ENCODE measurements at regions not wholly inside any gene's neighbourhood (a gene's known extent, or its start where the extent isn't known, plus 50 kb on each side); places are given as distances from the start of the nearest gene placed in this dataset.
"Not testable (repeated sequence)": the region's sequence is repeated elsewhere in the genome, so short reads cannot be mapped to it uniquely, and the experiment has no call there.

DNA sequence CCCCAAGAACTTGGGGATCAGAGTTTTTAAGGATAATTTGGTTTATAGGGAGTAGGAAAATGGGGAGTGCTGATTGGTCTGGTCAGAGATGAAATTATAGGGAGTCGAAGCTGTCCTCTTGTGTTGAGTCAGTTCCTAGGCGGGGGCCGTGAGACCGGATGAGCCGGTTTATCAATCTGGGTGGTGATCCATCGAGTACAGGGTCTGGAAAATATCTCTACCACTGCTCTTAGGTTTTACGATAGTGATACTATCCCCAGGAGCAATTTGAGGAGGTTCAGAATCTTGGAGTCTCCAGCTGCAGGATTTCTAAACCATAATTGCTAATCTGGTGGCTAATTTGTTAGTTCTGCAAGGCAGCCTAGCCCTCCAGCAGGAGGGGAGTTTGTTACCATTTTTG is 403.4 kb downstream of the CDH11 start:
- DNase-seq, result no peak

DNA sequence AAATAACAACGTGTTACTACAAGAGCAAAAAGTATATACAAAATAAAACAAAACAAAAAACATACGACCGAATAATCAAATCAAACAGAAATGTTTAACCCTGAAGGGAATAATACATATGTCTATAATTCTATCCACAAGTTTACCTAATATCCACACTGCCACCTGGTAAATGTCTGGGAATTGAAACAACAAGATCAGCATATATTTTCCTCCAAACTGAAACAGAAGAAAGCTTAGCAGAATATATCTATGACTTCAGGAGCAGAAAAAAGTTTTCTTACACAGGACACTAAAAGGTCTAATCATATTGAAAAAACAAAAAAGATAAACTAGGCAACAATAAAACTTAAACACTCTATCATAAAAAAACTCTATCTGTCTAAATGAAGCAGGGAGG is 404.0 kb downstream of the CDH11 start:
- no peak for DNase-seq

DNA sequence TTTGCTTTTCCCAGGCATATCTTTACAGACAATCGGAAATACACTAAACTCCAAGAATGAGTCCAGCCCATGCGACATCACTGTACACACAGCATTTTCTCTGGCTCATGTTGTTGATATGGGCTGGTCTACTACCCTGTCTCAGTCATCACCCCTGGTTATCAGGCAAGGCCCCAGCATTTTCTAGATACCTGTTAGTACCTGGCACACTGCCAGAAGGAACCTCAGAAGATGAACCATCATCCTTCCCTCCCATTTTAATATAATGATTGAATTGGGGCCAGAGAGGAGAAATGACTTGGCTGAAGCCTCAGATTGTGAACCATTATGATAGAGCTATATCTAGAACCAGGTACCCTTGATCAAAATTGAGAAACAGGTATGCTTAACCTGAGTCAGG is 406.2 kb downstream of the CDH11 start:
- DNase-seq, result no peak

DNA sequence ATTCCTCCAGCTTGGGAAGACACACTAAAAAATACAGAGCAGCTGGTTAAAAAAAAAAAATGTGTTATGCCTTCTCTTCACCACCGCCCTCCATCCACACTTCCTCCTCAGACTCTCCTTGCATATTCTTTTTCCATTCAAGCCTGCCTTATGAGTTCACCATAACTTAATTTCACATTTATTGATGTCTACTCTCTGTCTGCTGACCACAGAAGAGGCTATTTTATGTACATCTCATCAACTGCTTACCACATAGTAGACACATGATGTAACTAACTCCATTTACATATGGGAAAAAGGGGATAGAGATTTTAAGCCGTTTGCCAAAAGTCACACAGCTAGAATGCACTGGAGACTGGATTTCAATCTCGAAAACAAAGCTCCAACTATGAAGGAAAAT is 409.8 kb downstream of the CDH11 start:
- no peak for DNase-seq

DNA sequence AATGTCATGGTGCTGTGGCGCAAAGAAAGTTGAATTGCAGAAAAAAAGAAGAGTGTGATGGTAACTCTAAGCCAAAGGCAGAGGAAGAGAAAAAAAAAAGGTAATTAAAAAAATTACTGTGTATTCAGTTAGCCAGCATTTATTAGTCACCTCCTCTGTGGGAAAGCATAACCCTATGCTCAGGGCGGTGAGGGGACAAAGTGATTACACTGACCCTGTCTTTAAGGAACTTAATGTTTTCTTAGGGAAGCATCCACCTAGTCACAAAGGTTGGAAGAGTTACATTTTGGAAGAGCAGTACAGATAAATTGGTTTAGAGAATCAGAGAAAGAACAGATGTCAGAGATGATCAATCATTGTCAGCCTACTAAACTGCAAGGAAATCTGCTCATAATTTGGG is 410.3 kb downstream of the CDH11 start:
- DNase-seq, result no peak

DNA sequence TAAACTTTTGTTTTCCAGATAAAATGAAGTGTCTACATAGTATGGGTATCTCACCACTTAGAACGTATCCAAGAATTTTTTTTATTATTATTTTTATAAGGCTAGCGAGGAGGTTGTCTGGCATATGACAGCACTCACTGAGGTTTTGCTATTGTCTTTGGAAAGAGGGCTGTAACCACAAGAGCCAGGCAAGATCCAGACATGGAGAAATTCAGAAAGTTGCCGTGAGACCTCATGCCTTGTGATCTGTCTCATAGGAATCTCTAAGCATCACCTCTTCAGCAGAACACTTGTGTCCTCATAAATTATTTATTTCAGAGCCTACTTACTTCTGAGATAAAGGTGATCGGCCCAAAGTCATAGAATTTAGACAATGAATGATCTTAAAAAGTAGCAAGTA is 410.8 kb downstream of the CDH11 start:
- no peak for DNase-seq

DNA sequence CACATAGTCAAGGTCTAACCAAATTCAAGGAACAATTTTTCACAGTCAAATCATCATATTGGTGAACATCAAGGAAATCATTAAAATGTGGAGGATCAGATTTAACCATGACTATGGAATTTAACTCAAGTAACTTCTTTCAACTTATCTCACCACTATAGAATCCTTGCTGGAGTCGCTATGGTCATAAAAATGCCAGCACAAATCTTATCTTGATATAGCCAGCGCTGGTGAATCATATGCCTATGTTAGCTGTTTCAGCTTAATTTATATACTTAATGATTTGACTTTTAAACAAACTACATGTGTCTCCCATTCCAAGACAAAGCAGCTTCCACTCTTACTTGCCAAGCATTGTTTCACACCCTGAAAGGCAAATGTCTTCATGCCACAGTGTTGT is 416.4 kb downstream of the CDH11 start:
- DNase-seq, result no peak

DNA sequence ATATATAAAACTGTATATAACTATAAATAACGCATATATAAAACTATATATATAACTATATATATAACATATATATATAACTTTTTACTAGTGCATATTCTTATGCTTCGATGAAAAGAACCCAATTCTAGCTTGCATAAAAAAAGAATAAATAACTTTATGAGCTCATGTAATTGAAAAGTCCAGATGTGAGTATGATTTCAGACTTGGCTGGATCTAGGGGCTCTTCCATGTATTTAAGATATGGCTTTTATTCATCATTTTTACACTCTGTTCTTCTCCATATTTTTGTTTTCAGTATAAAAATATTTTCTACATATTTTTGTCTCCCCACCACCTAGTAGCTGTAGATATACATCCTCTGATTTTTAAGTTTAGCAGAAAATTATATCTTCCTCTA is 417.5 kb downstream of the CDH11 start:
- DNase-seq, result no peak

DNA sequence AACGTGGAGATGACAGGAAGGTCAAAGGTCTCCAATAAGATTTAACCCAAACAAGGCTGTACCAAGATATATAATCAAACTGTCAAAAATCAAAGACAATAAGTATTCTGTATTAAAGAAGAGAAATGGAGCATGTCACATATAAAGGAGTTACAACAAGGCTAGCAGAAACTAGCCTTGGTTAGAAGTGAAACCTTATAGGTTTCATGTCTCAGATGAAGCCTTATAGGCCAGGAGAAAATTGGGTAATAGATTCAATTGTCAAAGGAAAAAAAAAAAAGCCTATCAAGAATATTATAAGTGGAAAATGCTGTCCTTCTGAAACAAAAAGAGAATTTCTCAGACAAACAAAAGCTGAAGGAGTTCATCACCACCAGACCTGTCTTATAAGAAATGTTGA is 419.4 kb downstream of the CDH11 start:
- DNase-seq, result no peak

DNA sequence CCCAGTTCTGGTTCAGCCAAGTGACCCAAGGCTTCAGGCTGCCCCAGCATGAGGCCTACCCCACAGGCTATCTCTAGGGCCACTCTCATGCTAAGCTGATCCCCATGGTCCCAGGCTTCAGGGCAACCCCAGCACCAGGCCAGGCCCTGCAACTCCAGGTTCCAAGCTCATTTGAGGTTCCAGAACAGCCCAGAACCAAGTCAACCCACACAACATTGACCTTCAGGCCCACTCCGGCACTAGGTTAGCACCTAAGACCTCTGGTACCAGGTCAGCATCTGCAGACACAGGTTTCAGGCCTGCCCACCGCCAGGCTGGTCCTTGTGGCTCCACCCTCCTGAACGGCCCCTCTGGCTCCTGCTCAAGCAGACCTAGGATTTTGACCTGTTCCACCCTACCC is 421.2 kb downstream of the CDH11 start:
- DNase-seq, result no peak

DNA sequence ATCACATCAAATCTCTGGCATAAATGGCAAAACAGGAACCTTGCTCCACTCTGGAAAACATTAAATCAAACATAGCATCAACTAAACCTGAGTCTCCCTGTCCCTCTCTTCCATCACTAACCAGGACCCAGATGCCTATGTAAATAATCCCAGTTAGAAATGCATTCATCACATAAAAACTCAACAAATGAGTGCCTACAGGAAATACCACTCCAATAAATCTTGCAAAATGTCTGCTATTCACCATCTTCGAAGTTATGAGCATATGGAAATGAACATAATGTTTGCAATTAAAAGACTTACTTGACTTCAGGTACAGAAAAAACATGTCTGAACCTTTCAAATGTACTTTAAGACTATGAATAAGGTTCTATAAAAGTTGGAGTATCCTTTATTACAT is 425.0 kb downstream of the CDH11 start:
- DNase-seq, result no peak

DNA sequence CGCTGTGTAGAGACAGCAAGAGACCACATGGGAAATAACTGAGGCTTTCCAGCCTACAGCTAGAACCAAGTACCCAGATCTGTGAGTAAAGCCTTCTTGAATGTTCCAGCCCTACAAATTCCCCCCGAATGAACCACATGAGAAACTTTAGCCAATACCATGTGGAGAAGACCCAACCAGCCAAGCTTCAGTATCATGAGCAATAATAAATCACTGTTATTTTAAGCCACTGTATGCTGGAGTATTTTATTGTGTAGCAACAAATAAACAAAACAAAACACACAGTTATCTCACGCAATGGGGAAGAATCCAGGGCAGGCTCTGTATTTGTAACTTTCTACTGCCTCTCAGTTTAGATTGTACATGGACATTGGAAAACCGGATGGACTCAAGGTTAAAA is 426.2 kb downstream of the CDH11 start:
- no peak for DNase-seq

DNA sequence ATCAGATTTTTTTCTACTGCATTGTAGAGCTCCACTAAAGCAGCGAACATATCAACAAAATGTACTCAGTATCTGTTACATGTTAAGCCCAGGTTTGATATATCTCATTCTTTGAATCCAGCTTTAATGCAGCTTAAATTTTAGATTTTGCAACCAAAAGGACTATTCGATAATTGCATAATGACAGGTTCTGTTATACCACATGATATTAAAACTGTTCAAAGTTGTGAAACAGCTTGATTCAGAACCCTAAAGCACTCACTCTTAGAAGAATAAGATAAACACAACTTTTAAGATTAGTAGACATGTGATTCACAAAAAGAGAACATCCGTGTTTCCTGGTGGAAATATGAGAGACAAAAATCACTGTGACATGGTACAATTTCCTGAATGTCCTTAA is 427.9 kb downstream of the CDH11 start:
- no peak for DNase-seq

DNA sequence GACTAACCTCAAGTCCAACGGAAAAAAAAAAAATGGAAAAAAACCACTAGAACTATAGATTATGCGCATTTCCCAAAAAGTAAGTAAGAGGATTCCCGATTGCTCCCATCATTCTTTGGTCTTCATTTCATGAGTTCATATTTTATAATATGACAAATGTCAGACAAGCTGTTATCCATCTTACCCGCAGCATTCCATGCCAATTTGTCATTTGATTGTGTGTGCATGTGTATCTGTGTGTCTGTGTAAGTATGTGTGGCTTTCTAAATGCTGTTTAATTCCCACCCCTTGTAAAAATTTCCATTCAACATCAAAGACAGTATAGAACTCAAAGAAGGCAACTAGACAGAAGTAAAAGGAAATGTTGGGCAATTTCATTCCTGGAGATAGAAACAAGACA is 434.1 kb downstream of the CDH11 start:
- no peak for DNase-seq

DNA sequence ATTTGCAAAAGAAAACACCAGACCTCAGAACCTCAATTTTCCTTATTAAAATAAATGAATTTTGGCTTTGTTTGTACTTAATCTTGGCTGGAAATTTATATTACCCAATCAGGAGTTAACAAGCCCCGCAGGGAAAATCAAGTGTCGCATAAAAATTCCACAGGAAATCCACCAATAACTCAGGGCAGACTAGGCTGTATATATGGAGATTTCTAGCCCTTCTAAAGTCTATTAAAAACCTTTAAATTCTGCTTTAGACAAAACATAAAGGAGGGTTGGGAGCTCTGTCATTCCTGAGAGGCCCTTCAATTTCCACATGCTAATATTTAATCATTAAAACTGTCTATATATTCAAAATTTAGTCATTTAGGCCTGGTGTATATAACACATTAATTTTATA is 434.7 kb downstream of the CDH11 start:
- no peak for DNase-seq

DNA sequence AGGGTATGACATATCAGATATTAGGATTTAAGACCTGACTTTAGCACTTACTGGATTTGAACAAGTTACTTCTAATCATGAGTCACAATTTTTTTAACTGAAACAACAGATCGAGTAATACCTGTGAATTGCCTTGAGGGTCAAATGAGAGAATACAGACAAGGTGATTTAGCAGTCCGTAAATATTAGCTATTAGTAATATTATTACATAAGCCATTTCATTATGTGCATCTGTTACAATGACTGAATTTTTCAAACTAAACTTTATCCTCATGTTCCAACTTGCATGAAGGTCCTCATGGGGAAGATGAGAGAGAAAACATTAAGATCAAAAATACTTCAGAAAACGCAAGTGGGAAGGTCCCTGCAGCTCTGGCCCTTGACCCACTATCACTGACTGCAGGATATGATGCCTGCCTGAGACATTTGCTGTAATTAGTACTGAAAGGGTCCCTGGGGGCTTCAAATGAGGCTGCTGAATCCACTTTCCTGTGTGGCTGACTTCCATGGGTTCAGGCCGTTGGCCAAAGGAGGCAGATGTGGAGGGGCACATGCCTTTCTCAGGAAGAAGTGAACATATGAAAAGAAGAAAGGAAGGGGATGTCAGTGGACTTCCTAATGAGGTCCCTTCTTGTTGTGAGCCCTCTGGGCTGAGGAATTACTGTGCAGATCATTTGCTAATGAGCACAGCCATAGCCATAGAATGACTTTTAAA is 441.7 kb downstream of the CDH11 start:
- no peak for DNase-seq

DNA sequence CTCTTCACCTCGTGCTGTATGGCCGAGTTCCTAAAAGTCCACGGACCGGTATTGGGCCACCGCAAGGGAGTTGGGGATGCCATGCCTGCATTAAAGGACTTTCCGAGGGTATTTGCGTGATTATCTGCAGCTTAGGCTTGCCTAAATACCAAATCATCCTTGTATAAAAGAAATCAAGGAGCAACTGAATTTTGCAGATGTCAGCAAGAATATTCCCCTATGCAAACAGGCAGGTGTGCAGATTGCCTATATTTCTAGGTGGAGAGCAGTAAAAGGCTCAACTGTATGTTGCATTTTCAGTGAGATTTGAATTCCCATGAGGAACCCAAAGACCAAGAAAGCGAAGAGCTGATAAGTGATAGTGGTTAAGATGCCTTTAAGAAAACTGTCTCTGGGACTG is 452.3 kb downstream of the CDH11 start:
- DNase-seq, result no peak

DNA sequence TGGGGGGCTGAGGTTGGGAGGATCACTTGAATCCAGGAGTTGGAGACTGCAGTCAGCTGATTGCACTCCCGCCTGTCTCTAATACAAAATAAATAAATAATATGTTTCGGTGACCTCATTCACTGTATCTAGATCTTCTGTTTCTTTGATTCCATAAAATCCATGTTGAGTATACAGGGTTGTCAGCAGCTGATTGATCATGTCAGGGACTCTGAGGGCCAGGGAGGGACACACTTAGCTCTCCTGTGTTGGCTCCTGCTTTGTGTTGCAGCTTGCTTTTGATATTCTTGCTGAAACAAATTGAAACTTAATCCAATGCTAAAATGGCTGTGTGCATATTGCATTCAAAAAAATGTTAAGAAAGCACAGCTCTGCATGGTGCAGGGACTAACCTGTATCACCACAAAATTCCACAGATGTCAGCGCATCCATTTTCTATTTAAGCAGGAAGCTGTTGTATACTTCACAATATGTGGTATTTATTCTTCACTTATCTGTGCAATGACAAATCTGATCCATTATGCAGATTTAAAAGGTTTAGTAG is 454.5 kb downstream of the CDH11 start:
- no peak for DNase-seq

DNA sequence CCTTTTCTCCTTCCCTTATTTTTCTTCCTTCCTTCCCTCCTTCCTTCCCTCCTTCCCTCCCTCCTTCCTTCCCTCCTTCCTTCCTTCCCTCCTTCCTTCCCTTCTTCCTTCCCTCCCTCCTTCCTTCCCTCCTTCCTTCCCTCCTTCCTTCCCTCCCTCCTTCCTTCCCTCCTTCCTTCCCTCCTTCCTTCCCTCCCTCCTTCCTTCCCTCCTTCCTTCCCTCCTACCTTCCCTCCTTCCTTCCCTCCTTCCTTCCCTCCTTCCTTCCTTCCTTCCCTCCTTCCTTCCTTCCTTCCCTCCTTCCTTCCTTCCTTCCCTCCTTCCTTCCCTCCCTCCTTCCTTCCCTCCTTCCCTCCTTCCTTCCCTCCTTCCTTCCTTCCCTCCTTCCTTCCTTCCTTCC is 459.6 kb downstream of the CDH11 start:
- not testable (repeated sequence) for DNase-seq

DNA sequence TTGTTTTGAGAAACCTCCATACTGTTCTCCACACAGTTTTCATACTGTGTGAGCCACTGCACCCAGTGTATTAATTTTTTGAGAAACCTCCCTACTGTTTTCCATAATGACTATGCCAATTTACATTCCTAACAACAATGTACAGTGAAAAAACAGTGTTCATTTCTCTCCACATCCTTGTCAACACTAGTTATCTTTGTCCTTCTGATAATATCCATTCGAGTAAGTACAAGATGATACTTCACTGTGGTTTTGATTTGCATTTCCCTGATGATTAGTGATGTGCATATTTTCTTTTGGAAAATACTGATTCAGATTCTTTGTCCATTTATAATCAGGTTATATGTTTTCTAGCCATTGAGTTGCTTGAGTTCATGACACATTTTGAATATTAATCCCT is 462.0 kb downstream of the CDH11 start:
- DNase-seq, result no peak

DNA sequence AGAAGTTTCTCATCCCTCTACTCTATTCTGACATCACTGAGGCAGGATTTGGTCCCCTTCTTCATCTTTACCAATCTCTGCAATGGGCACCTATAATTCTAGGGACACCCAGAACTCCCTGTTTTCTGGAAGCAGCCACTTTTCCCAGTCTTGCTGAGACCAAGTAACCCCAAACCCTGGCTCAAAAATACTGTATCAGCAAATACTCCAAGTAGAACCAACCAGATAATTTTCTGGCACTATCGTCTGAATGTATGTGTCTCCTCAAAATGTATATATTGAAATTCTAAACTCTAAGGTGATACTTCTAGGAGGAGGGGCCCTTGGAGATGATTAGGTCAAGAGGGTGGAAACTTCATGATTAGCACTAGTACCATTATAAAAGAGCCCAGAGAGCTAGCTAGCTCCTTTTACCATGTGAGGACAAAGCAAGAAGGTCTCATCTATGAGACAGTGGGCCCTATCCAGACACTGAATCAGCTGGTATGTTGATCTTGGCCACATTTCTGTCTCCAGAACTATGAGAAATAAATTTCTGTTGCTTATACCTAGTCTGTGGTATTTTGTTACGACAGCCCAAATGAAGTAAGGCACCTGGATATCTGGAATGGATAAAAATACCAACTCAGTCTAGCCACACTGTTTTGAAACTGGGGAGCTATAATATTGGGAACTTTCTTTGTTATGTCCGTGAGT is 464.4 kb downstream of the CDH11 start:
- no peak for DNase-seq

DNA sequence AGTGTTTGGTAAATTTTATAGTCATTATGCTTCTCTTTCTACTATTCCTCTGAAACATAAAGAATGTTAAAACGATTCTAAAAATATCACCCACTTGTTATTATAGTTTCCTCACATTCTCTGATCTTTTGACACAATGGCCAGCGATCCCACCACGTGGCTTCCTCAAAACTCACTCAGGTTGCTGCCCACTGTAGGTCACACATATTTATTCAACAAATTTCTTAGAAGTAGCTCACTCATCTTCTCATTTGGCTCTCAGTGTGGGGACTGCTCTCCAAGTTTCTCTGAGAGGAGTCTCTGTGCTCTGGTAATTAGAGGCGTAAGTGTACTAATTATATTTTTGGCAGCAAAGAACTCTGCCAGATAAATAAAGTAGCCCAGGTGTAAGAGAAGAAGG is 465.4 kb downstream of the CDH11 start:
- no peak for DNase-seq

DNA sequence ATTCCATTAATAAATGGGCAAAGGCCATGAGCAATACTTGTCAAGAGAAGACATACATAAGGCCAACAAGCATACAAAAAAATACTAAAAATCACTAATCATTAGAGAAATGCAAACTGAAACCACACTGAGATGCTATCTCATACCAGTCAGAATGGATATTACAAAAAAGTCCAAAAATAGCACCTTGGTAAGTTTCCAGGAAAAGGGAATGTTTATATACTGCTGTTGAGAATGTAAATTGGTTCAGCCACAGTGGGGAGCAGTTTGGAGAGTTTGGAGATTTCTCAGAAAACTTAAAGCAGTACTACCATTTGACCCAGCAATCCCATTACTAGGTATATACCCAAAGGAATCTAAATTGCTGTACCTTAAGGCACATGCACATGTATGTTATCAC is 467.7 kb downstream of the CDH11 start:
- DNase-seq, result no peak

DNA sequence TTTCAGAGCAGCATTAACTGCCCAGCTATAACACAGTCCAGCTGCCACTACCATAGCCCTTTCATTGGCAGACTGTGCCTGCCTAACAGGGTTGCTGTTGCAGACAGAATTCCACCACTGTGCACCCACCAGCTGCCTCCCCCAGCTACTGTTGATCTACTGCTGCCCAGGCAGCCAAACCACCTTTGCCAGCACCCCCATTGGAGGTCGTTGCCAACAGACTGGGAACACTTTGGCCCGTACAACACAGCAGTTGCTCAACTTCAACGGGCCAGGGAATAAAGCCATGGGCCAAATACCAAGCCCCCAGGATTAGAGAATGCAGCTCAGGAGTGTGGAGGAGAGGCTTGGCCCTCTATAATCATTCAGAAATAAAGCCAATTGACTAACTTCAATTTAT is 473.6 kb downstream of the CDH11 start:
- DNase-seq, result no peak

DNA sequence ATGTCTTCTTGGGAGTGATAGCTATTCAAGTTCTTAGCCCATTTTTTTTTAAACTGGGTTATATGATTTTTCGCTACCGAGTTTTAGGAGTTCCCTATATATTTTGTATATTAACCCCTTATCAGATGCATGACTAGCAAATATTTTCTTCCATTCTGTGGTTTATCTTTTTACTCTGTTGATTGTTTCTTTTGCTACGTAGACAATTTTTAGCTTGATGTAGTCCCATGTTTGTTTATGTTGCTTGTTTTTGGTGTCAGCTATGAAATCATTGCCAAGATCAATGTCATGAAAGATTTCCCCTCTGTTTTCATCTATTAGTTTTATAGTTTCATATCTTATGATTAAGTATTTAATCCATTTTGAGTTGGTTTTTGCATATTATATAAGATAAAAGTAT is 480.5 kb downstream of the CDH11 start:
- DNase-seq, result no peak
